Mesenchymal stem cell (in vitro differentiated cells and primary cell): ENCODE measurements at regions not wholly inside any gene's neighbourhood (a gene's known extent, or its start where the extent isn't known, plus 50 kb on each side); places are given as distances from the start of the nearest gene placed in this dataset.
A peak's percentile ranks its signal among the peaks of the same experiment; 100 is the strongest.

ENCODE experiments used
- DNase-seq: peaks from one replicate; pipeline ENCODE4 v3.0.0-alpha.2; 2013
- H2AFZ ChIP-seq: one replicate; pipeline ENCODE4 v1.6.1; 2013; ENCODE audit warnings: low read depth, mild to moderate bottlenecking, control low read depth, inconsistent platforms, low read length, moderate library complexity
- H2AK5ac ChIP-seq: 2 replicates; pipeline ENCODE4 v1.6.1; 2013; ENCODE audit warnings: low read length, moderate library complexity, mild to moderate bottlenecking, inconsistent platforms; ENCODE audit not compliant: severe bottlenecking
- H2BK120ac ChIP-seq: one replicate; pipeline ENCODE4 v1.6.1; 2013; ENCODE audit warnings: low read depth, mild to moderate bottlenecking, inconsistent platforms, low read length, moderate library complexity
- H2BK12ac ChIP-seq, 2 experiments: one replicate each; pipeline ENCODE4 v1.6.1; 2013; ENCODE audit warnings: inconsistent platforms in 2 of 2, low read length in 2 of 2, mild to moderate bottlenecking in 2 of 2, moderate library complexity in 2 of 2, control low read depth in 1 of 2
- H2BK15ac ChIP-seq: one replicate; pipeline ENCODE4 v1.6.1; 2013; ENCODE audit warnings: mild to moderate bottlenecking, low read depth, inconsistent platforms; ENCODE audit not compliant: poor library complexity, severe bottlenecking
- H2BK5ac ChIP-seq: 2 replicates; pipeline ENCODE4 v1.6.1; 2013; ENCODE audit warnings: low read depth, mild to moderate bottlenecking, low read length, control low read depth, inconsistent platforms; ENCODE audit not compliant: poor library complexity, severe bottlenecking
- H3K14ac ChIP-seq, 2 experiments: one replicate each; pipeline ENCODE4 v1.6.1; 2013; ENCODE audit warnings: inconsistent platforms in 2 of 2, low read length in 2 of 2, control low read depth in 1 of 2, mild to moderate bottlenecking in 1 of 2, moderate library complexity in 1 of 2
- H3K18ac ChIP-seq, 2 experiments: one replicate each; pipeline ENCODE4 v1.6.1; 2013; ENCODE audit warnings: inconsistent platforms in 2 of 2, low read length in 2 of 2, control low read depth in 1 of 2, low read depth in 1 of 2, mild to moderate bottlenecking in 1 of 2
- H3K23ac ChIP-seq, 2 experiments: one replicate each; pipeline ENCODE4 v1.6.1; 2013; ENCODE audit warnings: inconsistent platforms in 2 of 2, low read length in 2 of 2, mild to moderate bottlenecking in 2 of 2, moderate library complexity in 2 of 2, control low read depth in 1 of 2
- H3K27ac ChIP-seq: 2 replicates; pipeline ENCODE4 v1.5.1; 2013; ENCODE audit warnings: mild to moderate bottlenecking, moderate library complexity, low read length, control low read depth, inconsistent platforms; ENCODE audit not compliant: poor library complexity, severe bottlenecking
- H3K27me3 ChIP-seq, 2 experiments: 2 replicates each; pipeline versions ENCODE4 v1.6.1 to v1.7.0; 2013; ENCODE audit warnings: low read length in 2 of 2, mild to moderate bottlenecking in 2 of 2, moderate library complexity in 2 of 2, control low read depth in 1 of 2, inconsistent platforms in 1 of 2; ENCODE audit not compliant: control insufficient read depth in 1 of 2, insufficient read depth in 1 of 2
- H3K36me3 ChIP-seq, 2 experiments: 2 replicates each; pipeline versions ENCODE4 v1.6.1 to v1.7.0; 2013; ENCODE audit warnings: low read length in 2 of 2, control low read depth in 1 of 2, inconsistent platforms in 1 of 2, low read depth in 1 of 2, mild to moderate bottlenecking in 1 of 2; ENCODE audit not compliant: insufficient read depth in 2 of 2, control insufficient read depth in 1 of 2
- H3K4ac ChIP-seq, 2 experiments: one replicate each; pipeline ENCODE4 v1.6.1; 2013; ENCODE audit warnings: inconsistent platforms in 2 of 2, low read length in 2 of 2, mild to moderate bottlenecking in 2 of 2, moderate library complexity in 2 of 2, control low read depth in 1 of 2, low read depth in 1 of 2
- H3K4me1 ChIP-seq: 2 replicates; pipeline ENCODE4 v1.6.1; 2013; ENCODE audit warnings: low read depth, low read length, control low read depth; ENCODE audit not compliant: control insufficient read depth, insufficient read depth
- H3K4me2 ChIP-seq: 2 replicates; pipeline ENCODE4 v1.6.1; 2013; ENCODE audit warnings: low read length, mild to moderate bottlenecking, inconsistent platforms; ENCODE audit not compliant: poor library complexity, severe bottlenecking
- H3K4me3 ChIP-seq, 2 experiments: 2 replicates each; pipeline versions ENCODE4 v1.5.1 to v1.7.0; 2013; ENCODE audit warnings: low read length in 2 of 2, mild to moderate bottlenecking in 2 of 2, control low read depth in 1 of 2, low read depth in 1 of 2; ENCODE audit not compliant: insufficient read depth in 1 of 2
- H3K79me1 ChIP-seq: replicated peaks from 2 replicates; pipeline ENCODE4 v1.6.1; 2013; ENCODE audit warnings: mild to moderate bottlenecking, control low read depth, low read length, inconsistent platforms; ENCODE audit not compliant: poor library complexity, severe bottlenecking
- H3K9ac ChIP-seq: 2 replicates; pipeline ENCODE4 v1.7.0; 2013; ENCODE audit warnings: mild to moderate bottlenecking, low read length, moderate library complexity
- H3K9me3 ChIP-seq: 2 replicates; pipeline ENCODE4 v1.7.0; 2013; ENCODE audit warnings: mild to moderate bottlenecking, low read length; ENCODE audit not compliant: control insufficient read depth
- H4K8ac ChIP-seq: one replicate; pipeline ENCODE4 v1.6.1; 2013; ENCODE audit warnings: inconsistent platforms, mild to moderate bottlenecking, low read length, moderate library complexity
- H4K91ac ChIP-seq: one replicate; pipeline ENCODE4 v1.6.1; 2013; ENCODE audit warnings: mild to moderate bottlenecking, low read length, inconsistent platforms
- WGBS: methylation state at CpG from one replicate; pipeline ENCODE4 v1.1.7; 2013; ENCODE audit warnings: mixed read lengths; 5-methylcytosine and 5-hydroxymethylcytosine counted together

GRCh38 chr5:124342584-124342983, 403.9 kb downstream of the ZNF608 start:
- DNase-seq, result peak; percentile 7
- peak overlapping the region in 1 of 2 experiments; percentile 92 for H2BK12ac ChIP-seq
- WGBS, result 92% methylated on average over 7 of the region's 7 CpGs

DNA sequence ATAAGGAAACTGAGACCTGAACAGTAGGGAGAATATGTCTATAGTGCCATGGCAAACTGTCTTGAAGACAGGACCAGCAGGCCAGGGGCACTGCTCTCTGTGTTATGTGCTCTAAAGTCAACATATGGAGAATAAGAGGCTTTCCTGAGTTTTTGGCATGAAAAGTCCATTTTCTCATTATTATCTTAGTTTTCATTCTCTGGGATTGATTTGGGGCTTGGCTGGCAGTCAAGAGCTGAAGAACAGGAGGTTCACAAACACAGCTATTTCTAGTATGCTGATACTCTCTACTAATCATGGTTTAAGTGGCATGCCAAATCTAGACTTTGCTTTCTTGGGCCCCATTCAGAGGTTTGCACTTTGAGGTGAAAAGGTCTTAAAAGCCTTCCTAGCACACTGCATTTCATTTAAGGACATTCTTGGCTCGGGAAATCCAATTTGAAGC, 404.4 kb downstream of the ZNF608 start:
- Histone ChIP-seq H2BK12ac (no peak overlapping the region), H4K91ac (no peak overlapping the region), H3K9me3 (no peaks in the 10 kb centered on the region), H2AK5ac (no peak overlapping the region), H3K18ac (no peak overlapping the region), H3K9ac (no peak overlapping the region), H3K4me3 (no peak overlapping the region), H3K79me1 (no peaks in the 10 kb centered on the region), H3K4me1 (peaks cover 3% of the 10 kb centered on the region), H3K27ac (no peak overlapping the region), H3K36me3 (no peaks in the 10 kb centered on the region), H2BK5ac (no peak overlapping the region), H2BK15ac (no peak overlapping the region), H3K4me2 (no peak overlapping the region), H3K27me3 (peaks cover 0 to 28% of the 10 kb centered on the region in 2 experiments), H3K14ac (no peak overlapping the region), H3K4ac (no peak overlapping the region), H4K8ac (no peak overlapping the region), H2AFZ (no peak overlapping the region), H3K23ac (no peak overlapping the region), H2BK120ac (no peak overlapping the region)
- no CpG with 5 or more reads among the region's 1 CpG for WGBS
- peak; percentile 17 for DNase-seq

More at GRCh38 chr5:124342584-124342983, 403.9 kb downstream of the ZNF608 start:
- no peaks in the 10 kb centered on the region for H3K9me3 ChIP-seq
- H4K91ac ChIP-seq, result no peak overlapping the region
- no peak overlapping the region for H3K23ac ChIP-seq
- H3K4ac ChIP-seq, result no peak overlapping the region
- peaks cover 0 to 34% of the 10 kb centered on the region in 2 experiments for H3K27me3 ChIP-seq
- H3K79me1 ChIP-seq, result no peaks in the 10 kb centered on the region
- peaks cover 3% of the 10 kb centered on the region for H3K4me1 ChIP-seq
- no peak overlapping the region for H3K14ac ChIP-seq
- H2BK5ac ChIP-seq, result no peak overlapping the region
- H2BK120ac ChIP-seq, result no peak overlapping the region
- no peak overlapping the region for H4K8ac ChIP-seq
- H3K9ac ChIP-seq, result no peak overlapping the region
- H3K36me3 ChIP-seq, result no peaks in the 10 kb centered on the region
- H3K27ac ChIP-seq, result no peak overlapping the region
- H3K18ac ChIP-seq, result peak overlapping the region in 1 of 2 experiments; percentile 84
- H3K4me2 ChIP-seq, result no peak overlapping the region
- H2BK15ac ChIP-seq, result no peak overlapping the region
- H2AFZ ChIP-seq, result no peak overlapping the region
- no peak overlapping the region for H3K4me3 ChIP-seq
- H2AK5ac ChIP-seq, result no peak overlapping the region

DNA sequence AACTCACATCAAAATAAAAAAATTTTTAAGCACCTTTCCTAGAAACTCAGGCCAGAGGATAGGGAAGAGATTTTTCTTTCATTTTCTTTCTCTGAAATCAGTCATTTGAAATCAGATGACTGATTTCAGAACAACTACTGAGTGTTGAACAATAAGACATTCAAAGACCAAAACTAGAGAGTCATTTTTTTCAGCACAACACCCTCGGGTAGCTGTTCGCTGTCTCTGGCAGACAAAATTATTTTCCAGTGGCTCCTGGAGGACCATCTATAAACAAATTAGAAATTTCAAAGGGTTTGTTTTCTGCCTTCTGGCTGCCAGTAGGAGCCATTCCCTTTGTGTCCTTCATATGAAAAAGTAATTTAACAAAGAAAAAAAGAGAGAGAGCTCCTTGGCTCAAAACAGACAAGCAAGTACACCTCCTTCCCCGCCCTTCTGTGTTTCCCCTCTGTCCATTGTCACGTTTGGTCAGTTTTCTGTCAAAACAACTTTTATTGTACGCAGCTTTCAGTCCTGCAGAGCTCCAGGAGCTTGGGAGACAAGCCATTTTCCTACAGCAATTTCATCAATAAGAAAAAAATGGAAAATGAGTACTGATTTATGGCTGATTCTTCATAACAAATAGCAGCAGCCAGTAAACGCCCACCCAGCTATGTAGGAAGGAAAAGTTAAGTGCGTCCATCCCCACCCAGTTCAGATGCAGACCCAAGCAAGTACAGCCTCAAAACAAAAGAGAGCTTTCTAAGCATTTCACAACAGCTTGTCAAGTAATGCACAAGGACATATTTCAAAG, 405.2 kb downstream of the ZNF608 start:
- no peaks in the 10 kb centered on the region for H3K79me1 ChIP-seq
- H3K18ac ChIP-seq, result no peak overlapping the region
- peak overlapping the region in 1 of 2 experiments; percentile 31 for H2BK12ac ChIP-seq
- no peak overlapping the region for H3K9ac ChIP-seq
- H3K23ac ChIP-seq, result no peak overlapping the region
- H3K4me3 ChIP-seq, result no peak overlapping the region
- H3K9me3 ChIP-seq, result no peaks in the 10 kb centered on the region
- no peaks in the 10 kb centered on the region for H3K36me3 ChIP-seq
- H3K4me1 ChIP-seq, result peaks cover 3% of the 10 kb centered on the region
- H3K4me2 ChIP-seq, result no peak overlapping the region
- H4K8ac ChIP-seq, result no peak overlapping the region
- 91% methylated on average over 7 of the region's 7 CpGs for WGBS
- H3K4ac ChIP-seq, result no peak overlapping the region
- no peak overlapping the region for H3K14ac ChIP-seq
- peaks cover 0 to 28% of the 10 kb centered on the region in 2 experiments for H3K27me3 ChIP-seq
- no peak overlapping the region for H2AK5ac ChIP-seq
- H2BK15ac ChIP-seq, result no peak overlapping the region
- no peak overlapping the region for H2BK5ac ChIP-seq
- H3K27ac ChIP-seq, result no peak overlapping the region
- no peak overlapping the region for H4K91ac ChIP-seq
- no peak for DNase-seq
- H2BK120ac ChIP-seq, result no peak overlapping the region
- no peak overlapping the region for H2AFZ ChIP-seq

DNA sequence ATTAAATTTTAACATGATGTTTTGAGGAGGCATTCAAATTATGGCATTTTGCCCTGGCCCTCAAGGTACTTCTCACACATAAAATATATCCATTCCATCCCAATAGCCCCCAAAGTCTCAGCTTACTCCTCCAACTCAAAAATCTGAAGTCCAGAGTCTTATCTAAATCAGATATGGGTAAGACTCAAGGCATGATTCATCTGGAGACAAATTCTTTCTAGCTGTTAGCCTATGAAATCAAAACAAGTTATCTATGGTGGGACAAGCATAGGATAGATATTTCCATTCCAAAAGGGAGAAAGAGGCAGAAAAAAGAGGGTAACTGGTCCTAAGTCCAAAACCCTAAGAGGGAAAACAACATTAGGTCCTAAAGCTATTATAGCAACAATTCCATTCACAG, 408.4 kb downstream of the ZNF608 start:
- H2AFZ ChIP-seq, result no peak overlapping the region
- DNase-seq, result peak; percentile 12
- H3K4me3 ChIP-seq, result no peak overlapping the region
- no peak overlapping the region for H2BK120ac ChIP-seq
- H2AK5ac ChIP-seq, result no peak overlapping the region
- peaks cover 2% of the 10 kb centered on the region for H3K4me1 ChIP-seq
- no peak overlapping the region for H3K14ac ChIP-seq
- H4K91ac ChIP-seq, result no peak overlapping the region
- H2BK15ac ChIP-seq, result no peak overlapping the region
- H3K27me3 ChIP-seq, result peaks cover 0 to 25% of the 10 kb centered on the region in 2 experiments
- no peaks in the 10 kb centered on the region for H3K79me1 ChIP-seq
- H3K4ac ChIP-seq, result no peak overlapping the region
- no peak overlapping the region for H3K27ac ChIP-seq
- H3K9me3 ChIP-seq, result peaks cover 2% of the 10 kb centered on the region
- H2BK5ac ChIP-seq, result no peak overlapping the region
- no peak overlapping the region for H3K4me2 ChIP-seq
- no peak overlapping the region for H3K9ac ChIP-seq
- H3K36me3 ChIP-seq, result no peaks in the 10 kb centered on the region
- no peak overlapping the region for H3K18ac ChIP-seq
- no peak overlapping the region for H4K8ac ChIP-seq
- no peak overlapping the region for H2BK12ac ChIP-seq
- H3K23ac ChIP-seq, result no peak overlapping the region
